Epithelial cell of esophagus (primary cell): ENCODE measurements at regions not wholly inside any gene's neighbourhood (a gene's known extent, or its start where the extent isn't known, plus 50 kb on each side); places are given as distances from the start of the nearest gene placed in this dataset.

ENCODE experiments used
- DNase-seq: peaks from one replicate; pipeline ENCODE4 v3.0.0; 2010; ENCODE audit warnings: low read depth
- H3K4me3 ChIP-seq: 2 replicates; pipeline ENCODE4 v1.5.1; 2011; ENCODE audit warnings: mild to moderate bottlenecking, low read length, control low read depth
- TF ChIP-seq, protein P1 (sequence below): IDR thresholded peaks from 2 replicates; pipeline ENCODE4 v1.5.1; 2011; ENCODE audit warnings: low read depth, mild to moderate bottlenecking, low read length, control low read depth, inconsistent platforms; ENCODE audit not compliant: insufficient read depth; ENCODE audit errors: missing control alignments

DNA sequence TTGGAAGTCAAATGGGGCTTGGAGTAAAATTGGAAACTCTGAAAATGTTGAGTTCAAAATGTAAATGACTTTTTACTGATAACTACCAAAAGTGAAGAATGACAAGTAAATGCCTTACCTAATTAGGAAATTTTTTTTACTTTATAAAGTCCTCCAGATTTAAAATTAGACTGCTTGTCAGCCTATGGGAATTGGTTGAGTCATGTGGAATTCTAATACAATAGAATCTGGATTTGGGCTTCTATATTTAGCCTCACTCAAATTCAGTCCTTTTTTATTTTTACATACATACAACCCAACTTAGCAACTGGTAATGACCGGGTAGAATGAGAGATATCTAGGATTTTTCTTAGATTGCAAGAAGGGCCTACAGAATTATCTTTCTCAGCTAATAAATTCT, 158.9 kb upstream of the CADPS start:
- H3K4me3 ChIP-seq, result no peak overlapping the region
- TF ChIP-seq, protein P1, sequence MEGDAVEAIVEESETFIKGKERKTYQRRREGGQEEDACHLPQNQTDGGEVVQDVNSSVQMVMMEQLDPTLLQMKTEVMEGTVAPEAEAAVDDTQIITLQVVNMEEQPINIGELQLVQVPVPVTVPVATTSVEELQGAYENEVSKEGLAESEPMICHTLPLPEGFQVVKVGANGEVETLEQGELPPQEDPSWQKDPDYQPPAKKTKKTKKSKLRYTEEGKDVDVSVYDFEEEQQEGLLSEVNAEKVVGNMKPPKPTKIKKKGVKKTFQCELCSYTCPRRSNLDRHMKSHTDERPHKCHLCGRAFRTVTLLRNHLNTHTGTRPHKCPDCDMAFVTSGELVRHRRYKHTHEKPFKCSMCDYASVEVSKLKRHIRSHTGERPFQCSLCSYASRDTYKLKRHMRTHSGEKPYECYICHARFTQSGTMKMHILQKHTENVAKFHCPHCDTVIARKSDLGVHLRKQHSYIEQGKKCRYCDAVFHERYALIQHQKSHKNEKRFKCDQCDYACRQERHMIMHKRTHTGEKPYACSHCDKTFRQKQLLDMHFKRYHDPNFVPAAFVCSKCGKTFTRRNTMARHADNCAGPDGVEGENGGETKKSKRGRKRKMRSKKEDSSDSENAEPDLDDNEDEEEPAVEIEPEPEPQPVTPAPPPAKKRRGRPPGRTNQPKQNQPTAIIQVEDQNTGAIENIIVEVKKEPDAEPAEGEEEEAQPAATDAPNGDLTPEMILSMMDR, result no peak
- DNase-seq, result no peak

DNA sequence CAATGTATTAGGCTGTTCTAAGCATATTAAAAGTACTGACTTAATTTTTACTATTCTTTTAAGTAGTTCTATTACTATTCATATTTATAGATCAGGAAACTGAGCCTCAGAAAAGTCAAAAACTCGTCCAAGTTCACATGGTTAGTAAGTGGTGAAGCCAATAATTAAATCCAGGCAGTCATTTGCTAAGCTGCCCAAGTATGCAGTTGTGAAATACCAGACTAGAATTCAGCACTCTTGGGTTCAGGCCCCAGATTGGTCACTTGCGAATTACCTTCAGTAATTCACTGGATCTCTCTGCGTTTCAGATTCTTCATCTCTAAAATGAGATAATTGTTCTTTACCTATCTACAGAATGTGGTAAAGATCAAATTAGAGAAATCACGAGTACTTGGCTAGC, 161.9 kb upstream of the CADPS start:
- DNase-seq, result no peak
- TF ChIP-seq, protein P1, result no peak
- H3K4me3 ChIP-seq, result no peak overlapping the region

DNA sequence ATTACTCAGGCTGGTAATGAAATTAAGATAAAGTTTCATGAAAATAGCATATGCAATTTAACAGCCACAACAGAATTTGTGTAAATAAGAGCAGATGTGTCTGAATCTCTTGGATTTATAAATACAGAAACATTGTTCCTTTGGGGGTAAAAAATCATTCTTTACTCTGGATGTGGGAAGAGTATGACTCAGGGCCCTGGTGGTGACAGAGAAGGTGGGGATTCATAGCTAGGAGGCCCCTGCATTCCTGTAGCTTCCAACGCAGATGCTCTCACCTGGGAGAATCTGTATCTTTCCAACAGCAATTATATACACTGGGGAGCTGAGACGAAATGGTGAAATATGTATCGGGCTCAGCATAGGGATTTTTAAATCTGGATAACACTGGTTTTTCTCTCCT, 167.6 kb upstream of the CADPS start:
- DNase-seq, result no peak
- TF ChIP-seq, protein P1, result no peak
- no peak overlapping the region for H3K4me3 ChIP-seq

DNA sequence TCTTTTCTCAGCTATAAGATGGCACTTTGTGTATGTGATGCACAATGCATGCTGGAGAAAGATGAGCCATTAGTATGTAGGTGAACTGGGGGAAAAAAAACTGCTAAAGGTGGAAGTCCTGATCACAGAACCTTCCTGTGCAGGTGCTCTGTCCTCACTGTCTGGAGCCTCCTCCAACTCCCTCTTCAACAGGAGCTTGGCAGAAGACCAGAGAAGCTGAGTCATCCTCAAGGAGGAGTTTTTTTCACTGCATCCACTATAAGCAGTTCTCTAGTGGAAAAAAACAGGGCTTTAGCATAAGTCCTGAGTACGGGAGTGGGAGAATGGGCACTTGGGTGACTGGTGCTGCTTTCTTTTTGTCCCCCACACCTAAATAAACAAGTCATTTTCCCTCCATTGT, 168.4 kb upstream of the CADPS start:
- DNase-seq, result peak; percentile 54
- TF ChIP-seq, protein P1, result no peak
- H3K4me3 ChIP-seq, result no peak overlapping the region

DNA sequence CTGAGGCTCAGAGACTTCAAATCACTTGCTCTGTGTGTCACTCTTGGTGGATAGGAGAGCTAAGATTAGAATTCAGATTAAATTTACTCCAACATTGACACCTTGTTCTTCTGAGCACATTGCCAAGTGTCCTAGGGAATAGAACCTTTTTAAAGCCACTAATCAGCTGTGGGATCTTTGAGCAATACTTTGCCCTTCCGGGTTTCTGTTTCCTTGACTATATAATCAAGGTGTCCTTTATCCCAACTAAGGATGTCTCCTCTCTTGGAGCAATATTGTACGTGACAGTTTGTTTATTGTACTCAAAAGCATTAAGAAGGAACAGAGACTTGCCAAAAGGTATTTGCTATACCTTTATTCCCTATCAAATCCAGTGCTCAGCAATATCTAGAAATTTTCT, 170.9 kb upstream of the CADPS start:
- H3K4me3 ChIP-seq, result no peak overlapping the region
- TF ChIP-seq, protein P1, result no peak

DNA sequence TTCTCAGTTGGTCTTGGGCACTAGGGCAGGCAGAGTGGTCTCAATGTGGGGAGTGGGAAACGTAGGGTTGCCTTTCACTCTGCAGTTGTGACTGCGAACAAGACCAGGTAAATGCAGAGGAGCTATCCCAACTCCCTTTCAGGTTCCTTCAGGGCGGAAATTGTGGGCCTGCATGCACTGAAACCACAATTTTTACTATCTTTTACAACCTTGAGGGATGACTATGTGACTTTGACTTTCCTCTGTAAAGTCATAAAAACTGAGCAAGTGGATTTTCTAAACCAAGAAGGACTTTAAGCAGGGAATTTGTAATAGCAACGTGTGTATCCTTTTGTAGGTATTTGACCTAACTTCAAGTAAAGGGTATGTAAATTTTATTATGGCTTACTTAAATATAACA, 171.4 kb upstream of the CADPS start:
- no peak overlapping the region for H3K4me3 ChIP-seq
- DNase-seq, result no peak
- TF ChIP-seq, protein P1, result no peak

More for the DNA sequence above, 170.9 kb upstream of the CADPS start:
- DNase-seq, result no peak

DNA sequence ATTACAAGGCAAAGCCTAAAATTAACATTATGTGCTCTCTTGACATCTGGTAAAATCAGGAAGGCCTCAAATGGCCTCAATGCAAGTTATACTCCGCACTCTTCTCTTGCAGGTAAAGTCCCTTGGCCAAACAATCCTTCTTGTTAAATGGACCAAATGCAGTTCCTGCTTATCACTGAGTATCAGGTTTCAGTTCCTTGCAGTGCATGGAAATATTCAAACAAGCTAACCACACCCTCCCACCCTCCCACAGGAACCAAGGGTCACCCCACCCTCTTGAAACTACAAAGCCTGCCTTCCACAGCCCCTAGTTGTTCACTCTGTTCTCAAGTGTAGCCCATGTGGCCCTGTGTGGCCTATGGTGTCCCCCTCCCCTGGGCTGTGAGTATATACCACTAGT, 171.9 kb upstream of the CADPS start:
- DNase-seq, result no peak
- H3K4me3 ChIP-seq, result no peak overlapping the region
- TF ChIP-seq, protein P1, result no peak
